ENCODE measurements at regions not wholly inside any gene's neighbourhood (a gene's known extent, or its start where the extent isn't known, plus 50 kb on each side); places are given as distances from the start of the nearest gene placed in this dataset.

GRCh38 chr7:20931739-20932138 is 145.1 kb upstream of the SP8 start:
- intact Hi-C loops (cut with micrococcal nuclease) = no loop called here
- DNase-seq = no peak
- ATAC-seq = no peak

GRCh38 chr7:20932785-20933527 is 146.3 kb upstream of the SP8 start:
- no peak for ATAC-seq
- intact Hi-C loops (cut with micrococcal nuclease) = no loop called here

GRCh38 chr7:20945451-20945850 is 158.8 kb upstream of the SP8 start:
- intact Hi-C loops (cut with micrococcal nuclease) = no loop called here
- ATAC-seq = no peak
- no peak for DNase-seq

More at GRCh38 chr7:20932785-20933527, 146.3 kb upstream of the SP8 start:
- no peak for DNase-seq

- DNase-seq (no peak), ATAC-seq (no peak)
- intact Hi-C loops (cut with micrococcal nuclease) = no loop called here
These were observed 166.2 kb upstream of the SP8 start for GRCh38 chr7:20952916-20953315.

- no peak for DNase-seq
- intact Hi-C loops (cut with micrococcal nuclease) = no loop called here
- no peak for ATAC-seq
These were observed 168.3 kb upstream of the SP8 start for GRCh38 chr7:20954711-20955619.

- no peak for DNase-seq
- intact Hi-C loops (cut with micrococcal nuclease) = no loop called here
- no peak for ATAC-seq
These were observed 171.9 kb upstream of the SP8 start for GRCh38 chr7:20958572-20958971.

GRCh38 chr7:20959281-20959680 is 172.6 kb upstream of the SP8 start:
- intact Hi-C loops (cut with micrococcal nuclease) = no loop called here
- no peak for ATAC-seq
- DNase-seq = no peak

GRCh38 chr7:20963556-20964280 is 177.0 kb upstream of the SP8 start:
- intact Hi-C loops (cut with micrococcal nuclease) = no loop called here
- ATAC-seq (no peak), DNase-seq (no peak)

GRCh38 chr7:20964281-20964918 is 177.7 kb upstream of the SP8 start:
- DNase-seq (no peak), ATAC-seq (no peak)
- intact Hi-C loops (cut with micrococcal nuclease) = no loop called here

- no peak for DNase-seq
- intact Hi-C loops (cut with micrococcal nuclease) = no loop called here
- no peak for ATAC-seq
These were observed 184.5 kb upstream of the SP8 start for GRCh38 chr7:20971219-20971618.

GRCh38 chr7:20980232-20980631 is 193.5 kb upstream of the SP8 start:
- ATAC-seq (no peak), DNase-seq (no peak)
- intact Hi-C loops (cut with micrococcal nuclease) = no loop called here

- no peak for DNase-seq
- intact Hi-C loops (cut with micrococcal nuclease) = no loop called here
- ATAC-seq = no peak
These were observed 194.1 kb upstream of the SP8 start for GRCh38 chr7:20980668-20981264.

- ATAC-seq = no peak
- intact Hi-C loops (cut with micrococcal nuclease) = no loop called here
- DNase-seq = no peak
These were observed 201.7 kb upstream of the SP8 start for GRCh38 chr7:20988340-20988739.

- intact Hi-C loops (cut with micrococcal nuclease) = no loop called here
- ATAC-seq = no peak
- no peak for DNase-seq
These were observed 204.9 kb upstream of the SP8 start for GRCh38 chr7:20991544-20991943.

- no peak for DNase-seq
- ATAC-seq = no peak
- intact Hi-C loops (cut with micrococcal nuclease) = no loop called here
These were observed 207.0 kb upstream of the SP8 start for GRCh38 chr7:20993693-20994092.

- no peak for DNase-seq
These were observed 211.6 kb upstream of the SP8 start for GRCh38 chr7:20998309-20998708.

GRCh38 chr7:21011153-21011552 is 224.5 kb upstream of the SP8 start:
- no peak for DNase-seq
- intact Hi-C loops (cut with micrococcal nuclease) = no loop called here
- no peak for ATAC-seq

More at GRCh38 chr7:20998309-20998708, 211.6 kb upstream of the SP8 start:
- intact Hi-C loops (cut with micrococcal nuclease) = no loop called here
- no peak for ATAC-seq

GRCh38 chr7:21013765-21014539 is 227.3 kb upstream of the SP8 start:
- intact Hi-C loops (cut with micrococcal nuclease) = no loop called here
- ATAC-seq = no peak

More at GRCh38 chr7:21013765-21014539, 227.3 kb upstream of the SP8 start:
- DNase-seq = no peak
